ENCODE measurements at regions not wholly inside any gene's neighbourhood (a gene's known extent, or its start where the extent isn't known, plus 50 kb on each side); places are given as distances from the start of the nearest gene placed in this dataset.

DNA sequence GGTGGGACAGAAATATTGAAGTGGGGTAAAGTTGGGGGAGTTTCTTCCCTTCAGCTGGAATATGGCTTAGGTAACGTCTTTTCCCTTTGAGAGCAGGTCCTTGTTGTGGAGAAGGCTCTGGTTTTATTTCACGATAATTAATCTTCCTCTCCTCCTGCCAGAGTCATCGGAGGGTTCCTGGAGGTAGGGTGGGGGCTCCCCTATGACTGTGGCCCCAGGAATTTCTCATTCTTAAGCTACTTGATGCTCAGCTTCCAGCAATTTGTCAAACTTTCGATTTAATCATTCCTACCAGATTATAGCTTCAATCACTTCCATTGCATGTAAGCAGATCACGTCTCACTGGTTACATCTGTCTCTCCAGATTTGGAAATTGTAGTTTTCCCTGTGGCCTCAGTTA is 242.8 kb upstream of the PLET1 start:
- POLR2A ChIA-PET: interaction anchor here (0.6 kb wide), 1 partner anchor 36 kb away, joined by 3 read pairs; no protein-coding TSS in a partner anchor

More for the DNA sequence above, 242.8 kb upstream of the PLET1 start:
- H3K9me3 Mint-ChIP-seq: no peaks in the 10 kb centered on the region
- TF ChIP-seq, protein P1, sequence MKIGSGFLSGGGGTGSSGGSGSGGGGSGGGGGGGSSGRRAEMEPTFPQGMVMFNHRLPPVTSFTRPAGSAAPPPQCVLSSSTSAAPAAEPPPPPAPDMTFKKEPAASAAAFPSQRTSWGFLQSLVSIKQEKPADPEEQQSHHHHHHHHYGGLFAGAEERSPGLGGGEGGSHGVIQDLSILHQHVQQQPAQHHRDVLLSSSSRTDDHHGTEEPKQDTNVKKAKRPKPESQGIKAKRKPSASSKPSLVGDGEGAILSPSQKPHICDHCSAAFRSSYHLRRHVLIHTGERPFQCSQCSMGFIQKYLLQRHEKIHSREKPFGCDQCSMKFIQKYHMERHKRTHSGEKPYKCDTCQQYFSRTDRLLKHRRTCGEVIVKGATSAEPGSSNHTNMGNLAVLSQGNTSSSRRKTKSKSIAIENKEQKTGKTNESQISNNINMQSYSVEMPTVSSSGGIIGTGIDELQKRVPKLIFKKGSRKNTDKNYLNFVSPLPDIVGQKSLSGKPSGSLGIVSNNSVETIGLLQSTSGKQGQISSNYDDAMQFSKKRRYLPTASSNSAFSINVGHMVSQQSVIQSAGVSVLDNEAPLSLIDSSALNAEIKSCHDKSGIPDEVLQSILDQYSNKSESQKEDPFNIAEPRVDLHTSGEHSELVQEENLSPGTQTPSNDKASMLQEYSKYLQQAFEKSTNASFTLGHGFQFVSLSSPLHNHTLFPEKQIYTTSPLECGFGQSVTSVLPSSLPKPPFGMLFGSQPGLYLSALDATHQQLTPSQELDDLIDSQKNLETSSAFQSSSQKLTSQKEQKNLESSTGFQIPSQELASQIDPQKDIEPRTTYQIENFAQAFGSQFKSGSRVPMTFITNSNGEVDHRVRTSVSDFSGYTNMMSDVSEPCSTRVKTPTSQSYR (CRISPR knock-in tag; IDR thresholded peaks at IDR 0.05): no peak
- TF ChIP-seq, protein P2, sequence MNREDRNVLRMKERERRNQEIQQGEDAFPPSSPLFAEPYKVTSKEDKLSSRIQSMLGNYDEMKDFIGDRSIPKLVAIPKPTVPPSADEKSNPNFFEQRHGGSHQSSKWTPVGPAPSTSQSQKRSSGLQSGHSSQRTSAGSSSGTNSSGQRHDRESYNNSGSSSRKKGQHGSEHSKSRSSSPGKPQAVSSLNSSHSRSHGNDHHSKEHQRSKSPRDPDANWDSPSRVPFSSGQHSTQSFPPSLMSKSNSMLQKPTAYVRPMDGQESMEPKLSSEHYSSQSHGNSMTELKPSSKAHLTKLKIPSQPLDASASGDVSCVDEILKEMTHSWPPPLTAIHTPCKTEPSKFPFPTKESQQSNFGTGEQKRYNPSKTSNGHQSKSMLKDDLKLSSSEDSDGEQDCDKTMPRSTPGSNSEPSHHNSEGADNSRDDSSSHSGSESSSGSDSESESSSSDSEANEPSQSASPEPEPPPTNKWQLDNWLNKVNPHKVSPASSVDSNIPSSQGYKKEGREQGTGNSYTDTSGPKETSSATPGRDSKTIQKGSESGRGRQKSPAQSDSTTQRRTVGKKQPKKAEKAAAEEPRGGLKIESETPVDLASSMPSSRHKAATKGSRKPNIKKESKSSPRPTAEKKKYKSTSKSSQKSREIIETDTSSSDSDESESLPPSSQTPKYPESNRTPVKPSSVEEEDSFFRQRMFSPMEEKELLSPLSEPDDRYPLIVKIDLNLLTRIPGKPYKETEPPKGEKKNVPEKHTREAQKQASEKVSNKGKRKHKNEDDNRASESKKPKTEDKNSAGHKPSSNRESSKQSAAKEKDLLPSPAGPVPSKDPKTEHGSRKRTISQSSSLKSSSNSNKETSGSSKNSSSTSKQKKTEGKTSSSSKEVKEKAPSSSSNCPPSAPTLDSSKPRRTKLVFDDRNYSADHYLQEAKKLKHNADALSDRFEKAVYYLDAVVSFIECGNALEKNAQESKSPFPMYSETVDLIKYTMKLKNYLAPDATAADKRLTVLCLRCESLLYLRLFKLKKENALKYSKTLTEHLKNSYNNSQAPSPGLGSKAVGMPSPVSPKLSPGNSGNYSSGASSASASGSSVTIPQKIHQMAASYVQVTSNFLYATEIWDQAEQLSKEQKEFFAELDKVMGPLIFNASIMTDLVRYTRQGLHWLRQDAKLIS (CRISPR knock-in tag; IDR thresholded peaks at IDR 0.05; ENCODE audit: borderline replicate concordance): no peak
- no peak for TF ChIP-seq HMGXB4 (CRISPR knock-in tag; IDR thresholded peaks at IDR 0.05)
- TF ChIP-seq IRF2 (CRISPR knock-in tag; IDR thresholded peaks at IDR 0.05; ENCODE audit: borderline replicate concordance, low read depth): no peak
- no peak for TF ChIP-seq ZNF138 (CRISPR knock-in tag; conservative IDR thresholded peaks at IDR 0.05)
- no peak for TF ChIP-seq ATF2 (CRISPR knock-in tag; IDR thresholded peaks at IDR 0.05; ENCODE audit: borderline replicate concordance, low read depth)
- TF ChIP-seq SP1 (CRISPR knock-in tag; conservative IDR thresholded peaks at IDR 0.05): no peak
- TF ChIP-seq NR3C1 (CRISPR knock-in tag; conservative IDR thresholded peaks at IDR 0.05; ENCODE audit: low read depth): no peak
- TF ChIP-seq, protein P3, sequence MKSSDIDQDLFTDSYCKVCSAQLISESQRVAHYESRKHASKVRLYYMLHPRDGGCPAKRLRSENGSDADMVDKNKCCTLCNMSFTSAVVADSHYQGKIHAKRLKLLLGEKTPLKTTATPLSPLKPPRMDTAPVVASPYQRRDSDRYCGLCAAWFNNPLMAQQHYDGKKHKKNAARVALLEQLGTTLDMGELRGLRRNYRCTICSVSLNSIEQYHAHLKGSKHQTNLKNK (CRISPR knock-in tag; IDR thresholded peaks at IDR 0.05): no peak
- TF ChIP-seq HMGA2 (CRISPR knock-in tag; IDR thresholded peaks at IDR 0.05): no peak
- TF ChIP-seq ZBTB21 (CRISPR knock-in tag; IDR thresholded peaks at IDR 0.05; ENCODE audit: borderline replicate concordance): no peak
- no peak for TF ChIP-seq EMX1 (CRISPR knock-in tag; IDR thresholded peaks at IDR 0.05)
- H3K4me3 Mint-ChIP-seq: no peak overlapping the region
- DNase-seq (ENCODE audit: low spot score) (no peak), ATAC-seq (no peak)
- H3K27ac Mint-ChIP-seq: no peak overlapping the region
- CTCF ChIA-PET: interaction anchor here (1.4 kb wide), 1 partner anchor 52 kb away, joined by 4 read pairs; no protein-coding TSS in a partner anchor
- H3K27me3 Mint-ChIP-seq (ENCODE audit: low read depth): peaks cover 2% of the 10 kb centered on the region
- H3K36me3 Mint-ChIP-seq: no peaks in the 10 kb centered on the region
- H3K4me1 Mint-ChIP-seq: peaks cover 12% of the 10 kb centered on the region

Measured in WTC11 (cell line).